ENCODE measurements at regions not wholly inside any gene's neighbourhood (a gene's known extent, or its start where the extent isn't known, plus 50 kb on each side); places are given as distances from the start of the nearest gene placed in this dataset.

GRCh38 chr2:216275890-216276289, 96.4 kb downstream of the MARCHF4 start:
- no peak overlapping the region for H3K4me3 Mint-ChIP-seq (ENCODE audit: low read depth)
- no peaks in the 10 kb centered on the region for H3K36me3 Mint-ChIP-seq (ENCODE audit: insufficient read depth)
- no peak for TF ChIP-seq CTCF (IDR thresholded peaks at IDR 0.05; ENCODE audit: unreplicated experiment)
- no peak overlapping the region for H3K27ac Mint-ChIP-seq
- no peaks in the 10 kb centered on the region for H3K9me3 Mint-ChIP-seq (ENCODE audit: low read depth)
- DNase-seq (ENCODE audit: low spot score, unreplicated experiment), result no peak
- peaks cover 37% of the 10 kb centered on the region for H3K27me3 Mint-ChIP-seq
- no peaks in the 10 kb centered on the region for H3K4me1 Mint-ChIP-seq (ENCODE audit: low read depth)

GRCh38 chr2:216274194-216274840, 98.0 kb downstream of the MARCHF4 start:
- Mint-ChIP-seq H3K27ac (no peak overlapping the region), H3K4me3 (ENCODE audit: low read depth) (no peak overlapping the region), H3K9me3 (ENCODE audit: low read depth) (no peaks in the 10 kb centered on the region), H3K4me1 (ENCODE audit: low read depth) (peaks cover under 1% of the 10 kb centered on the region), H3K27me3 (peaks cover 39% of the 10 kb centered on the region), H3K36me3 (ENCODE audit: insufficient read depth) (no peaks in the 10 kb centered on the region)
- TF ChIP-seq CTCF (IDR thresholded peaks at IDR 0.05; ENCODE audit: unreplicated experiment), result no peak
- no peak for DNase-seq (ENCODE audit: low spot score, unreplicated experiment)

GRCh38 chr2:216261042-216261537, 111.2 kb downstream of the MARCHF4 start:
- Mint-ChIP-seq H3K4me3 (ENCODE audit: low read depth) (no peak overlapping the region), H3K27ac (no peak overlapping the region), H3K9me3 (ENCODE audit: low read depth) (no peaks in the 10 kb centered on the region), H3K36me3 (ENCODE audit: insufficient read depth) (no peaks in the 10 kb centered on the region), H3K27me3 (peaks cover 19% of the 10 kb centered on the region), H3K4me1 (ENCODE audit: low read depth) (peaks cover 3% of the 10 kb centered on the region)
- no peak for DNase-seq (ENCODE audit: low spot score, unreplicated experiment)
- TF ChIP-seq CTCF (IDR thresholded peaks at IDR 0.05; ENCODE audit: unreplicated experiment), result no peak

- Mint-ChIP-seq H3K9me3 (ENCODE audit: low read depth) (no peaks in the 10 kb centered on the region), H3K4me3 (ENCODE audit: low read depth) (no peak overlapping the region), H3K27ac (no peak overlapping the region), H3K27me3 (peaks cover 19% of the 10 kb centered on the region), H3K36me3 (ENCODE audit: insufficient read depth) (no peaks in the 10 kb centered on the region), H3K4me1 (ENCODE audit: low read depth) (peaks cover 3% of the 10 kb centered on the region)
- no peak for TF ChIP-seq CTCF (IDR thresholded peaks at IDR 0.05; ENCODE audit: unreplicated experiment)
- no peak for DNase-seq (ENCODE audit: low spot score, unreplicated experiment)
Observed at GRCh38 chr2:216260629-216261028, 111.7 kb downstream of the MARCHF4 start.

- no peaks in the 10 kb centered on the region for H3K4me1 Mint-ChIP-seq (ENCODE audit: low read depth)
- DNase-seq (ENCODE audit: low spot score, unreplicated experiment), result no peak
- H3K4me3 Mint-ChIP-seq (ENCODE audit: low read depth), result no peak overlapping the region
- no peaks in the 10 kb centered on the region for H3K9me3 Mint-ChIP-seq (ENCODE audit: low read depth)
- H3K27ac Mint-ChIP-seq, result no peak overlapping the region
- TF ChIP-seq CTCF (IDR thresholded peaks at IDR 0.05; ENCODE audit: unreplicated experiment), result no peak
- H3K36me3 Mint-ChIP-seq (ENCODE audit: insufficient read depth), result no peaks in the 10 kb centered on the region
- H3K27me3 Mint-ChIP-seq, result peaks cover 9% of the 10 kb centered on the region
Observed at GRCh38 chr2:216259081-216259480, 113.2 kb downstream of the MARCHF4 start.

All from progenitor cell of endocrine pancreas (in vitro differentiated cells).